GM18867 (cell line): ENCODE measurements at regions not wholly inside any gene's neighbourhood (a gene's known extent, or its start where the extent isn't known, plus 50 kb on each side); places are given as distances from the start of the nearest gene placed in this dataset.

Experiments
- ATAC-seq: cut with Tn5 transposase; IDR thresholded peaks from one replicate; pipeline ENCODE4 v1.9.1; 2021; ENCODE audit warnings: mild to moderate bottlenecking, moderate library complexity; ENCODE audit not compliant: unreplicated experiment

DNA sequence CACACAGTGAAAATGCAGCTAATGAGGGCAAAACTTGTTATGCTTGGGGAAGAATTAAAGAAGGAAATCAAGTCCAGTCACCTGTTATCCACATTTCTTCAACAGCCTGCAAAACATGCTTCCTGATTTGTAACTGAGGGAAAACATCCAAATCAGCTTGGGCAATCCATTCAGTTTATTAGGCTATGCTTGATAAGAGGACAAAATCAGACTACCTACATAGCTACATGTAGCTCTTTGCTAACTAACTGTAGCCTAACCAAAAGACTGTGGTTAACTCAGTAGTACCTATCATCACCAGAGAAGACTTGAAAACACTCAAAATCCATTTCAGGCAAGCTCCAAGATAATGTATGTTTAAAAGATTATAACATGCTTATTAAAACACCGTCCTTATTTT is 436.4 kb downstream of the SHQ1 start:
- no peak for ATAC-seq

DNA sequence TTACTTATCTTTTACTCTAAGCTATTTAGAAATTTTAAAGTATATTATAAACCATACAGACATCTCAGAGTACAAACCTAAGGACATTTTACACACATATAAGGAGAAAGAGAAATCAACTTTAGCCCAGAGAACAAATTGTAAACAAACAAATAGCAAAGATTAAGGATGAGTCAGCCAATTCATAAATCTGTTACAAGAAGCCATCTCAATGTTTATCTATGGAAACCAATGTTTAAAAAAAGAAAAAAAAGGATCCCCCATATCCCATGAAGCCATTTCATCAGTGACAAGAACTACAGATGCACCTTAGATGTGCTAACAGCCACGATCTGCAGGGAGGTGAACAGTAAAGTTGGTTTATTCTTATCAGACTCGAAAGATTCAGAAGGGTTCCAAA is 437.1 kb downstream of the SHQ1 start:
- ATAC-seq: no peak

DNA sequence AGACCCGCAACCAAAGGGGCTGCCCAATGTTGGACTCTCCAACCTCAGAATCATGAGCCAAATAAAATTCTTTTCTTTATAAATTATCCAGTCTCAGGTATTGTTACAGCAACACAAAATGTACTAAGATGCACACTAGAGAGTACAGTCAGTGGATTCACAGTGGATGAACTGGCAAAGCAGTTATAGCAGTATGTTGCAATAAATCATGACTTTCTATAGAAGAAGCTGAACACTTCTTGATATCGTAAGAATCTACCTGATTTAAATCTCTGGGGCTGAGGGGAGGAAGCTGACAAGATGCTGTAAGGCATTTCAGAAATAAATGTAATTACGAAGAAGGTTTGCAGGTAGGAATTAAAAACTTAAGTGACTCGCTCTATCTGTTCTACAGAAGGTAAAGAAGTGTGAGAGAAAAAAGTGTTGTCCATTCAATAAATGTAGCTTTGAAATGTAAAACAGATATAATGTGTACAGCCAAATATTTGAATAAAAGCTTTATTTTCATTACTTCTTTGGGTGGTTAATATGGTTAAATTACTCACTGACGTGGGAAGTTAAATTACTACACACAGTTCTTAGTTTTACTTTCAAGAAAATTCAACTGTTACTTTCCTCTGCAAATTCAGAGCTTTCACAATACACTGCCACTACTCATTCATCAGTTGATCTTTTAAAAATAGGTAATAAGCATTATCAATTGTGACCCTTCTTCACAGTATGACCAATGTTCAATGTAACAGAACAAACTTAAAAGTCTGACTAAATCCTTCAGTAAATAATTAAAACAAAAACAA is 439.1 kb downstream of the SHQ1 start:
- ATAC-seq: no peak

DNA sequence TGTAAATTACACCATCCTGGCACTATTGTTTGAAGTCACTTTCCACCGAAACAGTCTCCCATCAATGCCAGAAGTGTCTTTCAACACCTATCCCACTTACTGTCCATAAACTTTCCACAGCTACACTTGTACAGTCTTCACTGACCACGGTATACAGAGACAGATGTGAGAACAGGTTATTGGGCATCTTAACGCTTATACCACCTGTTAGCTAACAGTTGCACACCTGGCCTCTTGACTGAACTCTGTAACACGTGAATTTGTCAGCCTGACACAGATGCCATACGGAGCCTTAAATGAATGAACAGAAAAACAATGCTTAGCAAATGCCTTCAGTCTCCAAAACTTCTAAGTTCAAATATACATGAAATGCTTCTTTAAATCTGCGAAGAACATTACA is 440.5 kb downstream of the SHQ1 start:
- no peak for ATAC-seq

DNA sequence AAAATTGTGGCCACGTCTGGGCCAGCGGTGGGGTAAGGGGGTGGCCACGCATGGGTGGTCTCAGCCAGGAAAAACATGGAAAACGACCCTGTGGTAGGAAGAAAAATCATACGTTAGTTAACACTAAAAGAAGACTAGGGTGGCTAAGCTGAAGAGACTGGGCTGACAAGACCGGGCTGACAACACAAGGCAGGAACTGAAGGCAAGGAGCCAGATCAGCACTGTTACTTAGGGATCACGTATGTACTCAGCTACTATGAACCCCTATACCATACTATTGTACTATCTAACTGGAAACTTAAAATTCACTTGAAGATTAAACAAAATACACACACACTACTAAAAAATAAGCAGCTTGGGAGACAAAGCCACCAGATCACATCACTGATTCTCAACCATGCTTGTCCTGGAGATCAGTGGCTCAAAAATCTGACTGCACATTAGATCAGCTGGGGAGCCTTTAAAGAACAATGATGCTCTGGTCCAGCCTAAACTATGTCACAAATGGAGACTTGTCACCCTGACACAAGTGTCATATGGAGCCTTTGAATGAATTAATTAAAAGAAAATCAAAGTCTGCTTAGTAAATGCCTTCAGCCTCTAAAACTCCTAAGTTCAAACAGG is 442.2 kb downstream of the SHQ1 start:
- ATAC-seq: no peak

DNA sequence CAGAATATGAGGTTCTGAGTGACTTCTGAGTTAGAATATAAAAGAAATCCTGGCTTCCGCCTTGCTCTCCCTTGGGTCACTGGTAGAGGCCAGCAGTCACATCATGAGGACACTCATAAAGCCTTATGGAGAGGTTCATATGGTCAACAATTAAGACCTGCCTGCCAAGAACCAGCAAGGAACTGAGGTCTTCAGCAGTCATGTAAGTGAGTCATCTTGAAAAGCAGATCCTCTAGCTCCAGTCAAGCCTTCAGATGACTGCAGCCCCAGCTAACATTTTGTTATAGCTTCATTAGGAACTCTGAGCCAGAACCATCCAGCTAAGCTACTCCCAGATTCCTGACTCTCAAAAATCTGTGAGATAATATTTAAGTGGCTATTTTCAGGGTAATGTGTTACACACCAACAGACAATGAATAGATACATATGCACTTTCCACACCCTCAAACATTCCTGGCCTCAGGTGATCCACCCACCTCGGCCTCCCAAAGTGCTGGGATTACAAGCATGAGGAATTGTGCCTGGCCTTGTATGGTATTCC is 447.2 kb downstream of the SHQ1 start:
- no peak for ATAC-seq

DNA sequence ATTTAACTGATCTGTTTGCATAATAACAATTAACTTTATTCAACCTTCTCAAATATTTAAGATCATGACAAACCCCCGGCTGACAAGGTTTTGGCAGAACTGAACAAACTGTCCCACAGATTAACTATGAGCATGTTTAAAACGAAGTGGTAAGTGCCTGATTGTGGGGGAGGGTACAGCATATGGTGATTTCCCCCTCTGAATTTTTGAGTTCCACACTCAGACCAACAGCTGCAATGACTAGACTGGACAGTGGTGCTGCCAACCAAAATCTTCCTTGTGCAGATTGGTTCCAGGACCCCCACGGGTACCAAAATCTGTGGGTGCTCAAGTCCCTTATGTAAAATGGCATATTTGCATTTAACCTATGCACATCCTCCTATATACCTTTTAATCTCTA is 449.5 kb downstream of the SHQ1 start:
- ATAC-seq: no peak

DNA sequence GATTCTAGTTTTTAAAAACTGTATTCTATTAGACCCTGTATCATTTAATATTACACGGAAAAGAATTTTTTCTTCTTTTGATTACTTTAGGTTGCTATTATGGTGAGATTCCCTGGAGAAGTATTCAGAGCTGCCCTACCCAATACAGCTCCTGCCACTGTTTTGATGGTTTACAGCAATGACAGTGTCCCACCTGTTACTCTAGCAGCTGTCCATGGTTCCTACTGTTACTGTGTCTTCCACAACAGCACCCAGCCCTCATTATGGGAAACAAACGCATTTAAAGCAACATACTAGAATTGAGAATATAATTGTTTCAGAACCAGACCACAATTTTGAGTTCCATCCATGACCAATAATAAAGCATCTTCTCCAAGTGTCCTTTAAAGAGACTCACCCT is 450.7 kb downstream of the SHQ1 start:
- no peak for ATAC-seq

DNA sequence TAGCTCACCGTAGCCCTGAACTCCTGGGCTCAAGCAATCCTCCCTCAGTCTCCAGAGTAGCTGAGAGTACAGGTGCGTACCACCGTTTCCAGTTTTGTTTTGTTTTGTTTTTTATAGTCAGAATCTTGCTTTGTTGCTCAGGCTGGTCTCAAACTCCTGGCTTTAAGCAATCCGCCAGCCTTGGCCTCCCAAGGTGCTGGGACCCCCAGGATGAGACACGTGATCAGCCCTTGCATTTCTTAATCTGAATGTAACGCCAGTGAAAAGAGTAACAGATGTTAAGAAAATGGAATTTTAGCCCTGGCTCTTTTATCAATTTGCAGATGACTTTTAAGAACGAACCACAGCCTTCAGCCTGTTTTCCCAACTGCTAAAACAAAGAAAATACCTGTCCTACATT is 451.3 kb downstream of the SHQ1 start:
- no peak for ATAC-seq

DNA sequence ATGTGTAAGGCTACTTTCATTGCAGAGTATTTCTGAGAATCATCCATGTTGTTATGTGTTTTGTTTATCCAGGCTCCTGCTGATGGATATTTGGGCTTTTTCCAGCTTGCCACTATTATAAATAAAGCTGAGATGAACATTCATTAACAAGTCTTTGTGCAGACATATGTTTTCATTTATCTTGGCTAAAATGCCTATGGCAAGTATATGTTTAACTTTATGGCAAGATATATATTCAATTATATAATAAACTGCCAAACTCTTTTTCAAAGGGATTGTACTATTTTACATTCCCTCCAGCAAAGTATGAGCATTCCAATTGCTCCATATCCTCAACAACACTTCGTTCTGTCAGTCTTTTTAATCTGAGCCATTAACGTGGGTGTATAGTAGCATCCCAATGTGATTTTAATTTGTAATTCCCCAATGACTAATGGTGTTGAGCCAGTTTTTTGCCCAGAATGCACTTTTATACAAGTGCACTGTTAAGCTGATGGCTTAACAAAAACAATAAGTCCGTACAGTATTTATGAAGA is 452.4 kb downstream of the SHQ1 start:
- ATAC-seq: no peak

DNA sequence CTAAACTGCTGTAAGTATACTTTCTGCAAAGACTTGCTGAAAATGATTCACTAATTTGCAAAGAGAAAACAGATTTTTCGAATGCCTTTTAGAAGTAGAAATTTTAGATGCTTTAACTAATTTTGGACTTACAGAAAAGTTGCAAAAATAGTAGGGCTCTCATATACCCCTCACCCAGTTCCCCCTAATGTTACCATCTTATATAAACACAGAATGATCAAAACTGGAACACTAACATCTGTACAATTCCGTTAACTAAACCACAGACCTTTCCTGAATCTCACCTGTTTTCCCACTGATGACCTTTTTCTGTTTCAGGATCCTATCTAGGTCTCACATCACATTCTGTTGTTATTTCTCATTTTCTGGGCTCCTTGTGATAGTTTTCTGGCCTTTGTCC is 454.8 kb downstream of the SHQ1 start:
- ATAC-seq: no peak

DNA sequence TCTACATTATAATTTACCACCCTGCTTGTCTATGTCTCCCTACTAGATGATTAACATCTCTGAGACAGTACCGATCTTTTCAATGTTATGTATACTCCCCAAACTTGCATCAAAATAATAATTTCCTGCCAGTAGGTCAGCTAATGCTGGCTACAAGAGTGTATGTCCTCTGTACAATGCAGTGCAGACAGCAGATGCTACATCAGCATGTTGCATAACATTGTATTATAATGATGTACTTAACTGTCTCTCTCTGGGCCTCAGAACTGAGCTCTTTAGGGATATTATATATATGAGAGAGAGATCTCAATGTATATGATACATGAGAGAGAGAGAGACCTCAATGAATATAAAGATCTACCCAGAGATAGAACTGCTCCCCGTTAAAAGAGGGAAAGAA is 456.6 kb downstream of the SHQ1 start:
- ATAC-seq: no peak

DNA sequence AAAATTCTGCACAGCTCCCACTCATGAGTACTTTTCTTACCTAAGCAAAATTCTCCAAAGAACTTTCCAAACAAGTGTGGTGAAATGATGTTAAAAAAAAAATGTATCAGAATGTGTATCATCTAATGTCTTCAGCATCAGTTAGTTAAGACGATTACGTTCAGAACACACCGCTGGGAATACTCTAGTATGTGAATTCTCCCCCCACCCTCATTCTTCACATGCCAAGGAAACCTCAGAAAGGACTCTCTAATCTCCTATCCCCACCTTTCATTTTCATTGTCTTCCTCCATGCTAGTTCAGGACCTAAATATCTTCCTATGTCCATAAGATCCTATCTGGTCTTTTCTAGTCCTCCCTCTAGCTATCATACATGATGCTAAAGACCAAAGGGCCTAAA is 457.4 kb downstream of the SHQ1 start:
- no peak for ATAC-seq

DNA sequence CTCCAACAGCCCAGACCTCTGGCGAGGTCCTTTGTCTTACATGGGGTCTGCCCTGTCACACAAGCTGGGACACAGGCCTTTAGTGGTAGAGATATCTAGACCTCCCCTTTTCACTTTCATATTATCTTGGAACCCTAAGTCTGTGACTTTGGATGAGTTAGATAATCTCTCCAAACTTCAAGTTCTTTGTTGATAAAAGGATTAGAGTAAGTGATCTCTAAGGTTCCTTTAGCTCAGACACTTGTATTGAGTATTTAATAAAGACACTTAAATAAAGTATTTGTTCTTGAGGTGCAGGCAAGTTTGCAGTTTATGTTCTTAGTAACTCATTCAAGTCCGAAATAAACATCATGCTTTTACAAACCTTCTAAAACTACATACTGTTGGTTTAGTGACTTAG is 459.6 kb downstream of the SHQ1 start:
- no peak for ATAC-seq

DNA sequence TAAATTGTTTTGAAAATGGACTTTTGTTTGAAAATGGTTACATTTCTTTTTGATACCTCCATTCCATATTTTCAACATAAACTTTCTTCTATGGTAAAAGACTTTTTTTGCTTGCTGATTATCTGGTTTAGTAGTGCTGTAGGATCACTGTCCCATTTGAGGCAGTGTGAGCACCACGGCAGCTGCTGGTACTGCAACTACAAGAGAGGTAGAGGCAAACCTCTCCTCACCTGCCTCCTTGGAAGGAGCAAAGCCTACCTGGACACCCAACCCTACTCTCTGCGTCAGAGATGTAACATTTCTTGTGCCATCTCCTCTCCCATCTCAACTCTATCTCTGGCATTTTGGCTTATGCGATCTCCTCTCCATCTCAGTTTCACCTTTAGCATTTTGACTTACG is 460.1 kb downstream of the SHQ1 start:
- ATAC-seq: no peak

DNA sequence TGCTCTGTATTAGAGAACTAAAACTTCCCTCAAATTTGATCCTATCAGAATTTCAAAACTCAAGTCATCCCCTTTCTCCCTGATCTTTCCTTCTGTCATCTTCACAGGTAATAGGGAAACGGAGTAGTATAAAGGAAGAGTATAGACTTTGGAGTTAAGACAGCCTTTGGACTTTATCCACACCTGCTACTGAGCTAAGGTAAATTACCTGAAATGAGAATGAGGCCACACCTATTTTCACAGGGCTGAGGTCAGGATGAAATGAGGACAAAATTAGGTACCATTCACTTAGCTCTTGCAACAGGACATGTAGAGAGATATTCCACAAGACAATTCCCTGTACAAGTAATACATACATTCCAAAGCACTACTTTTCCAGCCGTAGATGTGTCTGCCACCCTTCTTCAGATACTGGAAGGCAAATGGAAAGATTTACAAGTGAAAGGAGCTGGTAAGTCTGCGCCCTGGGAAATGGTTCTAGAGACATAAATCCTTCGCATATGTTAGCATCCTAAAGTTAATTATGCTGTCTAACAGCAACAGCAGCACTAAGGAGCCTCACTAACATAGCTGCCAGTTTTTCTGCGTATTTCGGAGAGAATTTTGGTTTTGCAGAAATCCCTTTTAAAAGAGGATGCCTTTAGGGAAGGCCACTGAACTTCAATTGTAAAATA is 461.8 kb downstream of the SHQ1 start:
- no peak for ATAC-seq

DNA sequence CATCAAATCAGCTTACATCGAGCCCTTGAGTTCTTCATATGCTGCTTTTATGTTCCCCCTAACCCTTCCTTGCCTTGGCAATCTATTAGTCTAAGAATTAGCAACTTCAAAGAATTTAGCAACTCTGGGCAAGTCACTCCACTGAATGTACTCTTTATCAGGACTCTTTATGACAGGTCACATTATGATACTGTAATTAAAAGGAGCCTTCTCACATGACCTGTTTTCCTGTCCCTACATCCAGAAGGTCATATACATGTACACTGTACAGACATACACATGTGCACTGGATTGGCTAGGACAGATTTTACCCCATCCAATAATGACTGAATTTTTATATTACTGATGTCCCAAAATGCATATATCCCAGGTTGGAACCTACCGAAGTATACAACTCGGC is 463.1 kb downstream of the SHQ1 start:
- no peak for ATAC-seq

DNA sequence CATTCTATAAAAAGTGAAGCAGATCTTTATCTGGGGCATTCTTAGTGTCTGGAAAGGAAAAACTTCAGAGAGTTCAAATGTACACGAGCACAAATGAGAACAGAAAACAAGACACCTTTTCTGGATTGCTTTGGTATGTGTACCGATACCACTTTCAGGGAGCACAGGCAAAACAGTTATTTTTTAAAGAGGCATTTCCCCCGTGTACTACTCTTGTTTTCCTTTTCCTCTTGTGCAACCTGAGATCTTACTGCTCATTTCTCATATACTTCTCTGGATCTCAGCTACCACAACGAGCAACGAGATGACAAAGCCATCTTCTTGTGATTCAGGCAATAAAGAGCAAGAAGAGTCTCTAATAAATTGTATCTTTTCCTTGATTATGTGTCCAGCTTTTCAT is 463.6 kb downstream of the SHQ1 start:
- no peak for ATAC-seq

DNA sequence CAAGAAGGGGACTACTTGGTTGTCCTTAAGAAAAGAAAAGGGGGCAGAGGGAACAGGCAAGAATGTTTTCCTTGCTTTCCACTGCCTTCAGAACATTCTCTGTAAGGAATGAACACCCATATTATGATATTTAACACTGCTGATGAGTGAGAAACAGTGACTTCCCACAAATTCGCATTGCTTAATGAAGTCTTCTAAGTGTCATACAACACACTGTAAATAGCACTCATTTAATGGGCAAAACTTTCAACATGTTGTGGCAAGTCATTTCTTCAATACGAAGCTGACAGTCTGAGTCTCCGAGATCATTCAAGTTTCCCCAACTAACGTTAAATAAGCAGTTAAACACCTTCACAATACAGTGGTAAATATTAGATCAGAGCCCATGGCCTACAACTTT is 464.4 kb downstream of the SHQ1 start:
- no peak for ATAC-seq

DNA sequence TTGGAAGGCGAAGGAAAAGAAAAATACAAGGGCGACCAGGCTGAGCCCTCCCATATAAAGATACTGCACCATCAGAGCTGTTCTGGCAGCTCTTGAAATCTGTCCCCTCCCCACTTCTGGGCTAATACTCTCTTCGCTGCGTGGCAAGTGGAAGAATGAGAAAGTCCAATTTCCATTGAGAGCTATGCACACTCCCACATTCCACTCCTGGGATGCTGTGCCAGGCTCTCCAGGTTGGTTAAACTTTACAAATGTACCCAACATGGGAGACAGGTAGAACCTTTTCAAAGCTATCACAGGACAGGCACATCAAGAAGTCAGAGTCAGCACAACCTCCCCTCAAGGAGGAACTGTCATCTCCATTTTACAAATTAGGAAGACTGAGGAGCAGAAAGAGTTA is 465.0 kb downstream of the SHQ1 start:
- ATAC-seq: no peak

DNA sequence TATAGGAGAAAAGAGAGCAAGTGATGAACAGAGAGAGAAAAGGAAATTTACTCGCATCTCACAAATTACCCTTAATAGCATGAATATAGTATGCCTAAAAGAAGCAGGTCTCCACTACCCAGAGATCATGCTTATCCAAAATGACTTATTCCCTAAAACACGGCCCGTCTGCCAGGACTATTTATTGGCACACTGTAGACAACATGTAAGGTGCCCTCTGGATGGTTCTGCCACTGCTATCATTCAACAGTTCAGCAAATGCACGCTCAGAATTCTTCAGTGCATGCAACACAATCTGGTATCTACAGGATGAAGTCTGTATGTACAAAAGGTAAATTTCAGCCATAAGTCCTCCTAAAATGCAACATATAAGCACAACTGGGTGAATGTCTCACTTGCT is 465.8 kb downstream of the SHQ1 start:
- ATAC-seq: no peak

DNA sequence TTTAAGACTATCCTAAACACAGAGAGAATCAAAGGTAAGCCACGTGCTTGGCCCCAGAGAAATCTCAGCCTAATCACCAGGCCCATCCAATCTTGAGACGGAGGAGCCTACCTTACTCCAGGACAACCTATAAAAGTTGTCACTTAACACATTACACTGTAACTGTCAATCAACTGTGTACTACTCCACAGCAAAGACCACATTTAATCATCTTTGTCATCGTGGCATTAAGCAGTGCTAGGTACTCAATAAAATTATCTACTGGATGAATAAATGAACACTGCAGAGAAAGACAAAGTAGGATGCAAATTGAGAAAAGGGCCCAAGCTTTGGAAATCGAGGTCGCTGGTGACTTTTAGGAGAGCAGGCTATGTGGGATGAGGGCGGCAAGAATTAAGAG is 466.7 kb downstream of the SHQ1 start:
- no peak for ATAC-seq
